GM12878 (cell line): ENCODE measurements at regions not wholly inside any gene's neighbourhood (a gene's known extent, or its start where the extent isn't known, plus 50 kb on each side); places are given as distances from the start of the nearest gene placed in this dataset.

Source experiments
- ATAC-seq: fragments of 200-7000 bp; cut with Tn5 transposase; 3 replicates; pipeline ENCODE4 v1.9.1; 2020; ENCODE audit warnings: mild to moderate bottlenecking, moderate library complexity
- BruUV-seq: library from RNA; stranded (reverse); fragments of 400-500 nt; replicated peaks from 2 replicates; lab custom pipeline; 2021; lab: Mats Ljungman, UMichigan
- CTCF ChIA-PET: fragments of 300-600 bp; sonication (Branson Sonifier 250); formaldehyde crosslinking; extraction: SDS; loops from one replicate; lab custom pipeline; 2021; ENCODE audit warnings: inconsistent platforms; lab: Yijun Ruan, JAX
- POLR2A ChIA-PET: fragments of 350-600 bp; formaldehyde crosslinking; extraction: SDS; loops from one replicate; lab custom pipeline; 2021; ENCODE audit warnings: inconsistent platforms; lab: Charles Lee
- RAD21 ChIA-PET: fragments of 300-600 bp; sonication (Branson Sonifier 250); formaldehyde crosslinking; loops from one replicate; lab custom pipeline; 2023; ENCODE audit warnings: antibody characterized with exemption; ENCODE audit not compliant: unreplicated experiment; lab: Charles Lee
- SMC1A ChIA-PET: fragments of 300-600 bp; sonication (Branson Sonifier 250); formaldehyde crosslinking; loops from one replicate; lab custom pipeline; 2023; ENCODE audit not compliant: unreplicated experiment, uncharacterized antibody; lab: Charles Lee
- DNase-seq: peaks from one replicate; pipeline ENCODE4 v3.0.0-alpha.2; 2011; ENCODE audit warnings: low read depth, low spot score
- FAIRE-seq: peaks from 3 replicates; lab custom pipeline; 2011; peaks lifted over from hg19 to GRCh38; lab: Jason Lieb, UNC
- H2AFZ ChIP-seq: 2 replicates; pipeline ENCODE4 v1.6.0; 2011; ENCODE audit warnings: low read depth, low read length, control low read depth; ENCODE audit not compliant: control insufficient read depth
- H3K27ac ChIP-seq: 2 replicates; pipeline ENCODE4 v1.5.1; 2011; ENCODE audit warnings: control low read depth; ENCODE audit not compliant: control insufficient read depth, insufficient read depth
- H3K27me3 ChIP-seq, 2 experiments: replicated peaks in 1 of 2; 2 replicates each; pipeline versions ENCODE4 v1.6.0 to v1.6.1; 2011; ENCODE audit warnings: low read length in 1 of 2; ENCODE audit not compliant: control insufficient read depth in 2 of 2, insufficient read depth in 2 of 2
- H3K36me3 ChIP-seq, 2 experiments: 2 replicates each; pipeline ENCODE4 v1.5.1; 2011; ENCODE audit warnings: low read length in 1 of 2; ENCODE audit not compliant: control insufficient read depth in 2 of 2, insufficient read depth in 2 of 2
- H3K4me1 ChIP-seq: 2 replicates; pipeline ENCODE4 v1.6.1; 2011; ENCODE audit warnings: mild to moderate bottlenecking, low read length, moderate library complexity, mixed read lengths; ENCODE audit not compliant: control insufficient read depth, insufficient read depth
- H3K4me2 ChIP-seq: 2 replicates; pipeline ENCODE4 v1.6.0; 2011; ENCODE audit warnings: control low read depth; ENCODE audit not compliant: control insufficient read depth, insufficient read depth
- H3K4me3 ChIP-seq: fragments of 200-600 bp; sonication (generic); 2 replicates; pipeline ENCODE4 v1.5.1; 2016
- H3K79me2 ChIP-seq: 2 replicates; pipeline ENCODE4 v1.6.0; 2011; ENCODE audit warnings: low read length; ENCODE audit not compliant: control insufficient read depth, insufficient read depth
- H3K9ac ChIP-seq: 2 replicates; pipeline ENCODE4 v1.8.0; 2011; ENCODE audit warnings: low read length, control low read depth, mixed read lengths; ENCODE audit not compliant: control insufficient read depth, insufficient read depth
- H3K9me3 ChIP-seq: replicated peaks from 3 replicates; pipeline ENCODE4 v1.5.1; 2011; ENCODE audit warnings: mild to moderate bottlenecking, low read length; ENCODE audit not compliant: control insufficient read depth, insufficient read depth
- H4K20me1 ChIP-seq: 2 replicates; pipeline ENCODE4 v1.6.0; 2011; ENCODE audit not compliant: control insufficient read depth, insufficient read depth
- ELK1 ChIP-seq: IDR thresholded peaks from 2 replicates; pipeline ENCODE4 v1.6.1; 2012; ENCODE audit warnings: low read depth, low read length, improper control_type of control experiment
- FOXK2 ChIP-seq: fragments of 450-650 bp; IDR thresholded peaks from 2 replicates; pipeline ENCODE4 v1.6.1; 2017; ENCODE audit warnings: mild to moderate bottlenecking, moderate library complexity
- MTA3 ChIP-seq: IDR thresholded peaks from 2 replicates; pipeline ENCODE4 v1.6.1; 2012; ENCODE audit warnings: low read length, inconsistent platforms, borderline replicate concordance
- MXI1 ChIP-seq: fragments of 150-350 bp; IDR thresholded peaks from 2 replicates; pipeline ENCODE4 v1.6.1; 2011; ENCODE audit warnings: low read depth, mild to moderate bottlenecking, inconsistent platforms, low read length, improper control_type of control experiment
- MYB ChIP-seq: fragments of 150-350 bp; IDR thresholded peaks from 2 replicates; pipeline ENCODE4 v1.6.1; 2014; ENCODE audit warnings: mild to moderate bottlenecking, low read depth, low read length, borderline replicate concordance
- TAF1 ChIP-seq: IDR thresholded peaks from 2 replicates; pipeline ENCODE4 v1.6.1; 2011; ENCODE audit warnings: mild to moderate bottlenecking, low read depth, low read length, borderline replicate concordance
- TARDBP ChIP-seq: IDR thresholded peaks from 2 replicates; pipeline ENCODE4 v1.6.1; 2016; ENCODE audit warnings: borderline replicate concordance
- ZBED1 ChIP-seq: IDR thresholded peaks from 2 replicates; pipeline ENCODE4 v1.6.1; 2016; ENCODE audit warnings: borderline replicate concordance
- ZBTB11 ChIP-seq: fragments of 450-650 bp; formaldehyde crosslinking; IDR thresholded peaks from 2 replicates; pipeline ENCODE4 v1.5.0; 2022; ENCODE audit warnings: mild to moderate bottlenecking, missing genetic modification characterization
- ZNF207 ChIP-seq: fragments of 450-650 bp; IDR thresholded peaks from 2 replicates; pipeline ENCODE4 v1.6.1; 2014; ENCODE audit warnings: antibody characterized with exemption, mild to moderate bottlenecking, borderline replicate concordance
- ZNF622 ChIP-seq: fragments of 450-650 bp; IDR thresholded peaks from 2 replicates; pipeline ENCODE4 v1.6.1; 2017; ENCODE audit warnings: mild to moderate bottlenecking, inconsistent platforms
- whole genome bisulfite sequencing: methylation state at CpG from one replicate; pipeline ENCODE4 v1.1.6; 2016; ENCODE audit warnings: low lambda C conversion rate; ENCODE audit not compliant: insufficient replicate concordance, insufficient coverage; ENCODE audit errors: missing lambda C conversion rate; 5-methylcytosine and 5-hydroxymethylcytosine counted together
- in situ Hi-C: fragments of 300-500 bp; cut with MboI; formaldehyde crosslinking; loops from 9 replicates; pipeline ENCODE4 v1.14.3; 2018; ENCODE audit warnings: mixed read lengths
- intact Hi-C: fragments of 100-400 bp; cut with micrococcal nuclease; formaldehyde crosslinking; loops from one replicate; pipeline ENCODE4 v1.14.2; 2022; ENCODE audit not compliant: unreplicated experiment

- in situ Hi-C loops: no loop called here
Measured at GRCh38 chr12:78448692-78449091, 415.9 kb upstream of the SYT1 start.

GRCh38 chr12:78455991-78456390, 408.6 kb upstream of the SYT1 start:
- no peaks in the 10 kb centered on the region for H3K36me3 ChIP-seq
- H3K4me2 ChIP-seq: no peak overlapping the region
- DNase-seq: no peak
- ChIA-PET POLR2A (no interaction called here), SMC1A (interaction anchor here (0.5 to 1.0 kb wide), 2 partner anchors 17 to 891 kb away, joined by 3 read pairs; no protein-coding TSS in a partner anchor), RAD21 (interaction anchor here (0.6 kb wide), 1 partner anchor 997 kb away, joined by 3 read pairs; no protein-coding TSS in a partner anchor), CTCF (no interaction called here)
- in situ Hi-C loops (no loop called here), intact Hi-C loops (no loop called here)
- WGBS: 23% methylated on average over 1 of the region's 1 CpG
- H3K4me3 ChIP-seq: no peak overlapping the region
- BruUV-seq: no TSS peak
- H2AFZ ChIP-seq: no peak overlapping the region
- ATAC-seq: no peak
- TF ChIP-seq MTA3 (no peak), TAF1 (no peak), MXI1 (no peak), ZNF207 (no peak), FOXK2 (no peak), MYB (no peak), ELK1 (no peak), ZBTB11 (CRISPR knock-in tag) (no peak)
- no peaks in the 10 kb centered on the region for H3K27me3 ChIP-seq
- no peaks in the 10 kb centered on the region for H4K20me1 ChIP-seq
- FAIRE-seq: peak; percentile 31
- H3K4me1 ChIP-seq: peaks cover 9% of the 10 kb centered on the region
- H3K9ac ChIP-seq: no peak overlapping the region
- H3K9me3 ChIP-seq: no peaks in the 10 kb centered on the region
- no peaks in the 10 kb centered on the region for H3K79me2 ChIP-seq
- no peak overlapping the region for H3K27ac ChIP-seq

More at GRCh38 chr12:78448692-78449091, 415.9 kb upstream of the SYT1 start:
- Histone ChIP-seq H3K36me3 (no peaks in the 10 kb centered on the region), H3K79me2 (no peaks in the 10 kb centered on the region), H3K27me3 (no peaks in the 10 kb centered on the region)
- ChIA-PET CTCF (no interaction called here), RAD21 (no interaction called here)
- no TSS peak for BruUV-seq
- DNase-seq: no peak
- whole genome bisulfite sequencing: 0% methylated on average over 2 of the region's 2 CpGs
- TF ChIP-seq ZBED1: no peak
- no peak for TF ChIP-seq ZNF622
- no peak for TF ChIP-seq TARDBP
- TF ChIP-seq, all 136 proteins: peak for 0
- Histone ChIP-seq H4K20me1 (no peaks in the 10 kb centered on the region), H2AFZ (no peak overlapping the region), H3K9me3 (no peaks in the 10 kb centered on the region), H3K27ac (no peak overlapping the region), H3K4me3 (no peak overlapping the region), H3K4me1 (no peaks in the 10 kb centered on the region), H3K4me2 (no peak overlapping the region), H3K9ac (no peak overlapping the region)
- ChIA-PET POLR2A (no interaction called here), SMC1A (interaction anchor here (1.1 kb wide), 1 partner anchor 9 kb away, joined by 3 read pairs; no protein-coding TSS in a partner anchor)
- intact Hi-C loops: no loop called here
- ATAC-seq (no peak), FAIRE-seq (no peak)
